Right lobe of liver (tissue), 4 donors: ENCODE measurements at regions not wholly inside any gene's neighbourhood (a gene's known extent, or its start where the extent isn't known, plus 50 kb on each side); places are given as distances from the start of the nearest gene placed in this dataset.

Source experiments
- POLR2A ChIP-seq: fragments of 450-650 bp; IDR thresholded peaks from one replicate; pipeline ENCODE4 v1.6.1; 2017; ENCODE audit warnings: antibody characterized with exemption, mild to moderate bottlenecking
- TF ChIP-seq, protein P1 (sequence below), 4 donors: fragments of 200-600 bp in 3 of 4; fragments of 450-650 bp in 1 of 4; IDR thresholded peaks; one replicate each; pipeline versions ENCODE4 v1.5.1 to v1.8.0; 2016 to 2022; ENCODE audit warnings: antibody characterized with exemption in 4 of 4, mild to moderate bottlenecking in 2 of 4
- donor health status: DM: no; HTN: no; CAD: no.
- donor health status: DM: no; HTN: no; CAD: no.
- donor health status: DM: no; HTN: yes; CAD: no.

GRCh38 chr14:61121355-61121787, 140.3 kb downstream of the SLC38A6 start:
- TF ChIP-seq POLR2A = no peak
- TF ChIP-seq, protein P1, sequence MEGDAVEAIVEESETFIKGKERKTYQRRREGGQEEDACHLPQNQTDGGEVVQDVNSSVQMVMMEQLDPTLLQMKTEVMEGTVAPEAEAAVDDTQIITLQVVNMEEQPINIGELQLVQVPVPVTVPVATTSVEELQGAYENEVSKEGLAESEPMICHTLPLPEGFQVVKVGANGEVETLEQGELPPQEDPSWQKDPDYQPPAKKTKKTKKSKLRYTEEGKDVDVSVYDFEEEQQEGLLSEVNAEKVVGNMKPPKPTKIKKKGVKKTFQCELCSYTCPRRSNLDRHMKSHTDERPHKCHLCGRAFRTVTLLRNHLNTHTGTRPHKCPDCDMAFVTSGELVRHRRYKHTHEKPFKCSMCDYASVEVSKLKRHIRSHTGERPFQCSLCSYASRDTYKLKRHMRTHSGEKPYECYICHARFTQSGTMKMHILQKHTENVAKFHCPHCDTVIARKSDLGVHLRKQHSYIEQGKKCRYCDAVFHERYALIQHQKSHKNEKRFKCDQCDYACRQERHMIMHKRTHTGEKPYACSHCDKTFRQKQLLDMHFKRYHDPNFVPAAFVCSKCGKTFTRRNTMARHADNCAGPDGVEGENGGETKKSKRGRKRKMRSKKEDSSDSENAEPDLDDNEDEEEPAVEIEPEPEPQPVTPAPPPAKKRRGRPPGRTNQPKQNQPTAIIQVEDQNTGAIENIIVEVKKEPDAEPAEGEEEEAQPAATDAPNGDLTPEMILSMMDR (IDR thresholded peaks at IDR 0.05) = no peak
